ENCODE measurements at regions not wholly inside any gene's neighbourhood (a gene's known extent, or its start where the extent isn't known, plus 50 kb on each side); places are given as distances from the start of the nearest gene placed in this dataset.

DNA sequence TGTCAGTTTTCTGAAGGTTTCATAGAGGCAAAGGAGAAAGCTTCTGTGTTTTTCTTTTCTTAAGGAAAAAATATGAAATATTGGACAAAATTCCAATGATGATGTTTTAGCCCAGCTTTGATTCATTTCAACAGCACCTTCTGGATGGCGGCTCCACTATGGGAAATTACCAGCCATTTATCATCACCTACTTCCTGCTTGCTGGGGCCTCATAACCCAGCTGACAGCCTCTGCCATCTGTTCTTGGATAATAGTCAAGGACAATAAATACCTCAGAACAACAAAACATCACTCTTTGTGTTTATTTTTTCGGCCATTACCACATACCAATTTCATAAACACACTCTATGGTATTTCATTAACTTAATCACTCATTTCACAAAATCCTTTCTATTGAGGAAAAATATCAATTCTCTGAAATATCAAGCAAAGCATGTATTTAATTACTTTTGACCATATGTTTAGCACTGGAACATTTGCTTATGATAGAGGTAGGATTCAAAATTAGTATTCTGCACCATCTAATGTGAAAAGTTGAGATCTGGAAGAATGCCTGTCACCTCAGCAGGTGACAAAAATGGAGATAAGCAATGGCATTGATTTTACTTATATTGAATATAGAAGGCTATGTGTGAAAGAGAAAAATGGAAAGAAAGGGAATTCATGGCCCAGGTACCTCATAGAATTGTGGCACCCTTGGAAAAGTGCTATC lies 629.7 kb downstream of the LIG4 start:
- no peak overlapping the region for H3K27ac ChIP-seq (ENCODE audit: low read depth, low read length)
- RAD21 ChIA-PET (ENCODE audit: low non-redundant PET in 1 of 2, low total read pairs in 2 of 2, uncharacterized antibody in 2 of 2, unreplicated experiment in 2 of 2), result no interaction called here
- H3K9ac ChIP-seq (ENCODE audit: low read length), result no peak overlapping the region
- BruUV-seq (replicated peaks), result no TSS peak
- TF ChIP-seq ZNF274 (IDR thresholded peaks at IDR 0.05; ENCODE audit: low read depth, low read length), result no peak
- H3K4me3 ChIP-seq (replicated peaks in 1 of 2; ENCODE audit: low read depth in 1 of 2, low read length in 2 of 2), result no peak overlapping the region
- no peaks in the 10 kb centered on the region for H3K27me3 ChIP-seq (ENCODE audit: insufficient read depth, low read length)
- peaks cover 5 to 20% of the 10 kb centered on the region in 2 experiments; a peak in 2 of 4 replicates for H3K9me3 ChIP-seq (ENCODE audit: control insufficient read depth in 1 of 2, insufficient read depth in 1 of 2, low read depth in 1 of 2, low read length in 2 of 2)
- no peaks in the 10 kb centered on the region for H3K79me2 ChIP-seq (ENCODE audit: insufficient read depth, low read length)
- no peaks in the 10 kb centered on the region for H3K4me1 ChIP-seq (ENCODE audit: control insufficient read depth in 1 of 2, insufficient read depth in 2 of 2, low read length in 2 of 2)
- ATAC-seq (no peak), DNase-seq (ENCODE audit: low read depth, low spot score) (no peak)
- no peaks in the 10 kb centered on the region for H3K9me2 ChIP-seq (ENCODE audit: insufficient read depth)
- H4K20me1 ChIP-seq (ENCODE audit: insufficient read depth), result no peaks in the 10 kb centered on the region
- POLR2A ChIA-PET, result no interaction called here
- no peaks in the 10 kb centered on the region for H3K36me3 ChIP-seq (ENCODE audit: control insufficient read depth in 1 of 2, insufficient read depth in 2 of 2, low read length in 2 of 2)
- no peak overlapping the region for H2AFZ ChIP-seq (ENCODE audit: low read depth, low read length, poor library complexity, severe bottlenecking)
- CTCF ChIA-PET, result no interaction called here
- intact Hi-C loops (cut with micrococcal nuclease), result no loop called here
- H3K4me2 ChIP-seq (ENCODE audit: low read length), result no peak overlapping the region

DNA sequence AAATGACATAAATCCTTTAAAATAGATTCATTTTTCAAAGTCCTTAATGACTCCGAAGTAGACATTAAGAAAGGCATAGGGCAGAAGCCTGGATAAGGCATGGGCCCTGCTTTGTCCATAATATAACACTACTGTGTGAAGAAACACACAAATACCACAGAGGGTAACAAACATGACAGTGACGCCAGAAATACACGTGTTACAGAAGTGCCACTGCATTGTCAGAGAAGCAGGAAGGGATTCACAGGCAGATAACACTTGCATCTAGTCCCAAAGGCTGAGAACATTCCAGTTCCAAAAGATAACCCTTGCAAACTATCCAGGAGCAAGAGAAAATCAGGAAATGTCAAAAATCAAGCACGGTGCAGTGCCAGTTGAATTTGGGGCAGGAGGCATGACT lies 633.2 kb downstream of the LIG4 start:
- H3K4me1 ChIP-seq (ENCODE audit: control insufficient read depth in 1 of 2, insufficient read depth in 2 of 2, low read length in 2 of 2), result no peaks in the 10 kb centered on the region
- TF ChIP-seq ZFX (IDR thresholded peaks at IDR 0.05) (no peak), EGR1 (IDR thresholded peaks at IDR 0.05; ENCODE audit: low read depth) (no peak), EZH2phosphoT487 (IDR thresholded peaks at IDR 0.05; ENCODE audit: borderline replicate concordance) (no peak), POLR2A (IDR thresholded peaks at IDR 0.05; ENCODE audit: borderline replicate concordance, extremely low read depth, insufficient read depth, insufficient read length) (no peak)
- TF ChIP-seq, protein P1, sequence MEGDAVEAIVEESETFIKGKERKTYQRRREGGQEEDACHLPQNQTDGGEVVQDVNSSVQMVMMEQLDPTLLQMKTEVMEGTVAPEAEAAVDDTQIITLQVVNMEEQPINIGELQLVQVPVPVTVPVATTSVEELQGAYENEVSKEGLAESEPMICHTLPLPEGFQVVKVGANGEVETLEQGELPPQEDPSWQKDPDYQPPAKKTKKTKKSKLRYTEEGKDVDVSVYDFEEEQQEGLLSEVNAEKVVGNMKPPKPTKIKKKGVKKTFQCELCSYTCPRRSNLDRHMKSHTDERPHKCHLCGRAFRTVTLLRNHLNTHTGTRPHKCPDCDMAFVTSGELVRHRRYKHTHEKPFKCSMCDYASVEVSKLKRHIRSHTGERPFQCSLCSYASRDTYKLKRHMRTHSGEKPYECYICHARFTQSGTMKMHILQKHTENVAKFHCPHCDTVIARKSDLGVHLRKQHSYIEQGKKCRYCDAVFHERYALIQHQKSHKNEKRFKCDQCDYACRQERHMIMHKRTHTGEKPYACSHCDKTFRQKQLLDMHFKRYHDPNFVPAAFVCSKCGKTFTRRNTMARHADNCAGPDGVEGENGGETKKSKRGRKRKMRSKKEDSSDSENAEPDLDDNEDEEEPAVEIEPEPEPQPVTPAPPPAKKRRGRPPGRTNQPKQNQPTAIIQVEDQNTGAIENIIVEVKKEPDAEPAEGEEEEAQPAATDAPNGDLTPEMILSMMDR (IDR thresholded peaks at IDR 0.05 in 2 of 3, conservative IDR thresholded peaks at IDR 0.05 in 1 of 3; ENCODE audit: borderline replicate concordance in 1 of 3, insufficient read depth in 1 of 3, low read depth in 2 of 3, low read length in 2 of 3), result no peak
- TF ChIP-seq, protein P2, sequence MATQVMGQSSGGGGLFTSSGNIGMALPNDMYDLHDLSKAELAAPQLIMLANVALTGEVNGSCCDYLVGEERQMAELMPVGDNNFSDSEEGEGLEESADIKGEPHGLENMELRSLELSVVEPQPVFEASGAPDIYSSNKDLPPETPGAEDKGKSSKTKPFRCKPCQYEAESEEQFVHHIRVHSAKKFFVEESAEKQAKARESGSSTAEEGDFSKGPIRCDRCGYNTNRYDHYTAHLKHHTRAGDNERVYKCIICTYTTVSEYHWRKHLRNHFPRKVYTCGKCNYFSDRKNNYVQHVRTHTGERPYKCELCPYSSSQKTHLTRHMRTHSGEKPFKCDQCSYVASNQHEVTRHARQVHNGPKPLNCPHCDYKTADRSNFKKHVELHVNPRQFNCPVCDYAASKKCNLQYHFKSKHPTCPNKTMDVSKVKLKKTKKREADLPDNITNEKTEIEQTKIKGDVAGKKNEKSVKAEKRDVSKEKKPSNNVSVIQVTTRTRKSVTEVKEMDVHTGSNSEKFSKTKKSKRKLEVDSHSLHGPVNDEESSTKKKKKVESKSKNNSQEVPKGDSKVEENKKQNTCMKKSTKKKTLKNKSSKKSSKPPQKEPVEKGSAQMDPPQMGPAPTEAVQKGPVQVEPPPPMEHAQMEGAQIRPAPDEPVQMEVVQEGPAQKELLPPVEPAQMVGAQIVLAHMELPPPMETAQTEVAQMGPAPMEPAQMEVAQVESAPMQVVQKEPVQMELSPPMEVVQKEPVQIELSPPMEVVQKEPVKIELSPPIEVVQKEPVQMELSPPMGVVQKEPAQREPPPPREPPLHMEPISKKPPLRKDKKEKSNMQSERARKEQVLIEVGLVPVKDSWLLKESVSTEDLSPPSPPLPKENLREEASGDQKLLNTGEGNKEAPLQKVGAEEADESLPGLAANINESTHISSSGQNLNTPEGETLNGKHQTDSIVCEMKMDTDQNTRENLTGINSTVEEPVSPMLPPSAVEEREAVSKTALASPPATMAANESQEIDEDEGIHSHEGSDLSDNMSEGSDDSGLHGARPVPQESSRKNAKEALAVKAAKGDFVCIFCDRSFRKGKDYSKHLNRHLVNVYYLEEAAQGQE (IDR thresholded peaks at IDR 0.05; ENCODE audit: low read depth), result no peak
- no peaks in the 10 kb centered on the region for H3K9me2 ChIP-seq (ENCODE audit: insufficient read depth)
- no peak overlapping the region for H2AFZ ChIP-seq (ENCODE audit: low read depth, low read length, poor library complexity, severe bottlenecking)
- H3K9ac ChIP-seq (ENCODE audit: low read length), result no peak overlapping the region
- H3K36me3 ChIP-seq (ENCODE audit: control insufficient read depth in 1 of 2, insufficient read depth in 2 of 2, low read length in 2 of 2), result no peaks in the 10 kb centered on the region
- H3K27ac ChIP-seq (ENCODE audit: low read depth, low read length), result no peak overlapping the region
- POLR2A ChIA-PET, result no interaction called here
- RAD21 ChIA-PET (ENCODE audit: low non-redundant PET in 1 of 2, low total read pairs in 2 of 2, uncharacterized antibody in 2 of 2, unreplicated experiment in 2 of 2), result no interaction called here
- no peak overlapping the region for H3K4me3 ChIP-seq (replicated peaks in 1 of 2; ENCODE audit: low read depth in 1 of 2, low read length in 2 of 2)
- ATAC-seq (no peak), DNase-seq (ENCODE audit: low read depth, low spot score) (no peak)
- intact Hi-C loops (cut with micrococcal nuclease), result no loop called here
- no peak overlapping the region for H3K4me2 ChIP-seq (ENCODE audit: low read length)
- no TSS peak for BruUV-seq (replicated peaks)
- CTCF ChIA-PET, result no interaction called here
- no peaks in the 10 kb centered on the region for H3K27me3 ChIP-seq (ENCODE audit: insufficient read depth, low read length)
- no peaks in the 10 kb centered on the region for H3K79me2 ChIP-seq (ENCODE audit: insufficient read depth, low read length)
- H4K20me1 ChIP-seq (ENCODE audit: insufficient read depth), result no peaks in the 10 kb centered on the region
- peaks cover 0 to 23% of the 10 kb centered on the region in 2 experiments; a peak in 2 of 4 replicates for H3K9me3 ChIP-seq (ENCODE audit: control insufficient read depth in 1 of 2, insufficient read depth in 1 of 2, low read depth in 1 of 2, low read length in 2 of 2)
